Kidney (tissue), 13 donors: ENCODE measurements at regions not wholly inside any gene's neighbourhood (a gene's known extent, or its start where the extent isn't known, plus 50 kb on each side); places are given as distances from the start of the nearest gene placed in this dataset.
A peak's percentile ranks its signal among the peaks of the same experiment; 100 is the strongest.

Source experiments
- DNase-seq, 5 donors: peaks; one replicate each; pipeline ENCODE4 v3.0.0-alpha.2; 2013 to 2020
- FAIRE-seq: peaks from 2 replicates; lab custom pipeline; 2012; peaks lifted over from hg19 to GRCh38; lab: Jason Lieb, UNC
- H3K27ac ChIP-seq, 2 donors: one replicate each; pipeline ENCODE4 v1.7.0; 2013; ENCODE audit warnings: low read depth in 2 of 2, low read length in 2 of 2, inconsistent platforms in 1 of 2
- H3K27me3 ChIP-seq: one replicate; pipeline ENCODE4 v1.7.1; 2013; ENCODE audit warnings: low read length, inconsistent platforms; ENCODE audit not compliant: control insufficient read depth, insufficient read depth
- H3K36me3 ChIP-seq, 3 donors: one replicate each; pipeline versions ENCODE4 v1.7.0 to v1.7.1; 2013; ENCODE audit warnings: low read length in 3 of 3, control low read depth in 1 of 3, inconsistent platforms in 1 of 3; ENCODE audit not compliant: insufficient read depth in 3 of 3, control insufficient read depth in 2 of 3
- H3K4me1 ChIP-seq, 3 donors: one replicate each; pipeline versions ENCODE4 v1.7.0 to v1.7.1; 2013; ENCODE audit warnings: low read length in 3 of 3, inconsistent platforms in 1 of 3, low read depth in 1 of 3; ENCODE audit not compliant: control insufficient read depth in 2 of 3, insufficient read depth in 2 of 3
- H3K4me3 ChIP-seq, 3 donors: one replicate each; pipeline versions ENCODE4 v1.7.0 to v1.8.1; 2013; ENCODE audit warnings: low read length in 3 of 3, control low read depth in 1 of 3, inconsistent platforms in 1 of 3
- H3K9ac ChIP-seq, 3 donors: one replicate each; pipeline versions ENCODE4 v1.7.0 to v1.7.1; 2013; ENCODE audit warnings: low read length in 3 of 3, control low read depth in 1 of 3, inconsistent platforms in 1 of 3
- H3K9me3 ChIP-seq, 3 donors: one replicate each; pipeline versions ENCODE4 v1.7.0 to v1.7.1; 2013; ENCODE audit warnings: low read length in 3 of 3, control low read depth in 1 of 3, inconsistent platforms in 1 of 3; ENCODE audit not compliant: control insufficient read depth in 2 of 3, insufficient read depth in 1 of 3
- CTCF ChIP-seq: IDR thresholded peaks from 3 replicates; pipeline ENCODE4 v1.5.1; 2012; ENCODE audit warnings: mild to moderate bottlenecking, moderate library complexity, borderline replicate concordance; ENCODE audit not compliant: insufficient read depth; ENCODE audit errors: extremely low read depth
- intact Hi-C: fragments of 100-400 bp; cut with DNase I; formaldehyde crosslinking; loops from one replicate; pipeline ENCODE4 v1.11.1; 2022
- donor health status: control.
- donor health status: control.
- donor health status: control.
- donor health status: control.
- donor health status: control.
- donor health status: DM: yes; HTN: yes; CAD: no.
- donor health status: Normal renal cell carcinoma (clear cell type).

GRCh38 chr5:57408714-57409113, 73.9 kb downstream of the ACTBL2 start:
- Histone ChIP-seq H3K9me3 (no peaks in the 10 kb centered on the region), H3K36me3 (no peaks in the 10 kb centered on the region), H3K9ac (no peak overlapping the region), H3K27me3 (no peaks in the 10 kb centered on the region), H3K27ac (peak overlapping the region; percentile 61 to 67), H3K4me1 (peaks cover 0 to 17% (median 2%) of the 10 kb centered on the region in 3 donors), H3K4me3 (peak overlapping the region in 2 of 3 donors; percentile 12 to 13)
- FAIRE-seq (peak; percentile 91), DNase-seq (peak in 1 of 5 donors; percentile 18)
- no peak for TF ChIP-seq CTCF
- intact Hi-C loops = no loop called here

DNA sequence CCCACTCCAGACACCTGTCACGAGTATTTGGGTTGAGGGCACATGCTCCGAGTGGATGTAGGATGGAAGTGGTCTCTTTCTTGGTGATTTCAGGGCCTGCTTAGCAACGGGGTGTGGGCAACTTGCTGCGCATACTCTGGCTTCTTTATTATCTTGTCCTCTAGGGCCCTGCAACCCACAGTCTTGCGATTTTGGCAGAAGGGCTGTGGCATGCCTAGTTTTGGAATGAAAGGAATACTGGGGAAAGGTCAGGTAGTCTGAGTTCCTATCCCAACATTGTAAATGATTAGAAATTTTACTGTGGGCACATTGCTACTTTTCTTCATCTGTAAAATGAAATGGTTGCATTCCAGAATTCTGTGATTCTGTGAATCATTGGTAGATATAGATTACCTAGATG, 74.3 kb downstream of the ACTBL2 start:
- Histone ChIP-seq H3K9ac (no peak overlapping the region), H3K9me3 (no peaks in the 10 kb centered on the region), H3K4me3 (peak overlapping the region in 1 of 3 donors; percentile 23), H3K27me3 (no peaks in the 10 kb centered on the region), H3K36me3 (no peaks in the 10 kb centered on the region), H3K27ac (peak overlapping the region; percentile 61 to 69), H3K4me1 (peaks cover 0 to 17% (median 2%) of the 10 kb centered on the region in 3 donors)
- no peak for DNase-seq
- TF ChIP-seq CTCF = no peak
- no peak for FAIRE-seq
- intact Hi-C loops = no loop called here

GRCh38 chr5:57407391-57407790, 75.2 kb downstream of the ACTBL2 start:
- no peak for TF ChIP-seq CTCF
- Histone ChIP-seq H3K27ac (no peak overlapping the region), H3K36me3 (no peaks in the 10 kb centered on the region), H3K9ac (no peak overlapping the region), H3K27me3 (no peaks in the 10 kb centered on the region), H3K4me1 (peaks cover 0 to 17% (median 2%) of the 10 kb centered on the region in 3 donors), H3K4me3 (no peak overlapping the region), H3K9me3 (no peaks in the 10 kb centered on the region)
- DNase-seq (no peak), FAIRE-seq (no peak)
- intact Hi-C loops = no loop called here

- intact Hi-C loops = no loop called here
- Histone ChIP-seq H3K27me3 (no peaks in the 10 kb centered on the region), H3K4me1 (peaks cover 0 to 17% (median 2%) of the 10 kb centered on the region in 3 donors), H3K9me3 (no peaks in the 10 kb centered on the region), H3K9ac (no peak overlapping the region), H3K27ac (no peak overlapping the region), H3K36me3 (no peaks in the 10 kb centered on the region), H3K4me3 (no peak overlapping the region)
- DNase-seq (no peak), FAIRE-seq (no peak)
- TF ChIP-seq CTCF = no peak
Measured at GRCh38 chr5:57406641-57407040, 76.0 kb downstream of the ACTBL2 start.
